ENCODE measurements at regions not wholly inside any gene's neighbourhood (a gene's known extent, or its start where the extent isn't known, plus 50 kb on each side); places are given as distances from the start of the nearest gene placed in this dataset.
"Not testable (repeated sequence)": the region's sequence is repeated elsewhere in the genome, so short reads cannot be mapped to it uniquely, and the experiment has no call there.

DNA sequence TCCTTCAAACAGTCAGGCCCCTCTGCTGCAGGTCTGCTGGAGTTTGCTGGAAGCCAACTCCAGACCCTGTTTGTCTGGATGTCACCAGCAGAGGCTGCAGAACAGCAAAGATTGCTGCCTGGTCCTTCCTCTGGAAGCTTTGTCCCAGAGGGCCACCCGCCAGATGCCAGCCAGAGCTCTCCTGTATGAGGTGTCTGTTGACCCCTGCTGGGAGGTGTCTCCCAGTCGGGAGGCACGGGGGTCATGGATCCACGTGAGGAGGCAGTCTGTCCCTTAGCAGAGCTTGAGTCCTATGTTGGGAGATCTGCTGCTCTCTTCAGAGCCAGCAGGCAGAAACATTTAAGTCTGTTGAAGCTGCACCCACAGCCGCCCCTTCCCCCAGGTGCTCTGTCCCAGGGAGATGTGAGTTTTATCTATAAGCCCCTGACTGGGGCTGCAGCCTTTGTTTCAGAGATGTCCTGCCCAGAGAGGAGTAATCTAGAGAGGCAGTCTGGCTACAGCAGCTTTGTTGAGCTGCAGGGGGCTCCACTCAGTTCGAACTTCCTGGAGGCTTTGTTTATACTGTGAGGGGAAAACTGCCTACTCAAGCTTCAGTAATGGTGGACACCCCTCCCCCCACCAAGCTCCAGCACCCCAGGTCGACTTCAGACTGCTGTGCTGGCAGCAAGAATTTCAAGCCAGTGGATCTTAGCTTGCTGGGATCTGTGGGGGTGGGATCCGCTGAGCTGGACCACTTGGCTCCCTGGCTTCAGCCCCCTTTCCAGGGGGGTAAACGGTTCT, 72.1 kb downstream of the OGFRL1 start:
- peaks cover 30% of the 10 kb centered on the region for H3K9me3 Mint-ChIP-seq (ENCODE audit: unreplicated experiment)
- DNase-seq (ENCODE audit: unreplicated experiment); H3K36me3 Mint-ChIP-seq (ENCODE audit: insufficient read depth, unreplicated experiment); H3K4me1 Mint-ChIP-seq (ENCODE audit: insufficient read depth, unreplicated experiment); H3K27me3 Mint-ChIP-seq (ENCODE audit: insufficient read depth, unreplicated experiment); H3K4me3 Mint-ChIP-seq (ENCODE audit: unreplicated experiment); H3K27ac Mint-ChIP-seq (ENCODE audit: low read depth, unreplicated experiment); intact Hi-C loops (cut with micrococcal nuclease); BruUV-seq (replicated peaks): not testable (repeated sequence)
- CTCF ChIA-PET = interaction anchor here (1.2 kb wide), 1 partner anchor 172 kb away, joined by 3 read pairs; no protein-coding TSS in a partner anchor
- POLR2A ChIA-PET = interaction anchor here (0.7 kb wide), 1 partner anchor 168 kb away, joined by 4 read pairs; no protein-coding TSS in a partner anchor

GRCh38 chr6:71364889-71365542, 76.4 kb downstream of the OGFRL1 start:
- ChIA-PET CTCF (interaction anchor here (0.6 to 2.2 kb wide), 5 partner anchors 14 to 33 kb away, joined by 3 to 5 read pairs (median 3); no protein-coding TSS in a partner anchor), POLR2A (no interaction called here)
- no TSS peak for BruUV-seq (replicated peaks)
- no peaks in the 10 kb centered on the region for H3K36me3 Mint-ChIP-seq (ENCODE audit: insufficient read depth, unreplicated experiment)
- H3K4me1 Mint-ChIP-seq (ENCODE audit: insufficient read depth, unreplicated experiment) = peaks cover 12% of the 10 kb centered on the region
- H3K9me3 Mint-ChIP-seq (ENCODE audit: unreplicated experiment) = peaks cover 3% of the 10 kb centered on the region
- no peak overlapping the region for H3K4me3 Mint-ChIP-seq (ENCODE audit: unreplicated experiment)
- H3K27ac Mint-ChIP-seq (ENCODE audit: low read depth, unreplicated experiment) = no peak overlapping the region
- no peaks in the 10 kb centered on the region for H3K27me3 Mint-ChIP-seq (ENCODE audit: insufficient read depth, unreplicated experiment)
- intact Hi-C loops (cut with micrococcal nuclease) = no loop called here
- TF ChIP-seq, protein P1, sequence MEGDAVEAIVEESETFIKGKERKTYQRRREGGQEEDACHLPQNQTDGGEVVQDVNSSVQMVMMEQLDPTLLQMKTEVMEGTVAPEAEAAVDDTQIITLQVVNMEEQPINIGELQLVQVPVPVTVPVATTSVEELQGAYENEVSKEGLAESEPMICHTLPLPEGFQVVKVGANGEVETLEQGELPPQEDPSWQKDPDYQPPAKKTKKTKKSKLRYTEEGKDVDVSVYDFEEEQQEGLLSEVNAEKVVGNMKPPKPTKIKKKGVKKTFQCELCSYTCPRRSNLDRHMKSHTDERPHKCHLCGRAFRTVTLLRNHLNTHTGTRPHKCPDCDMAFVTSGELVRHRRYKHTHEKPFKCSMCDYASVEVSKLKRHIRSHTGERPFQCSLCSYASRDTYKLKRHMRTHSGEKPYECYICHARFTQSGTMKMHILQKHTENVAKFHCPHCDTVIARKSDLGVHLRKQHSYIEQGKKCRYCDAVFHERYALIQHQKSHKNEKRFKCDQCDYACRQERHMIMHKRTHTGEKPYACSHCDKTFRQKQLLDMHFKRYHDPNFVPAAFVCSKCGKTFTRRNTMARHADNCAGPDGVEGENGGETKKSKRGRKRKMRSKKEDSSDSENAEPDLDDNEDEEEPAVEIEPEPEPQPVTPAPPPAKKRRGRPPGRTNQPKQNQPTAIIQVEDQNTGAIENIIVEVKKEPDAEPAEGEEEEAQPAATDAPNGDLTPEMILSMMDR (IDR thresholded peaks at IDR 0.05; ENCODE audit: unreplicated experiment) = no peak
- DNase-seq (ENCODE audit: unreplicated experiment) = no peak

DNA sequence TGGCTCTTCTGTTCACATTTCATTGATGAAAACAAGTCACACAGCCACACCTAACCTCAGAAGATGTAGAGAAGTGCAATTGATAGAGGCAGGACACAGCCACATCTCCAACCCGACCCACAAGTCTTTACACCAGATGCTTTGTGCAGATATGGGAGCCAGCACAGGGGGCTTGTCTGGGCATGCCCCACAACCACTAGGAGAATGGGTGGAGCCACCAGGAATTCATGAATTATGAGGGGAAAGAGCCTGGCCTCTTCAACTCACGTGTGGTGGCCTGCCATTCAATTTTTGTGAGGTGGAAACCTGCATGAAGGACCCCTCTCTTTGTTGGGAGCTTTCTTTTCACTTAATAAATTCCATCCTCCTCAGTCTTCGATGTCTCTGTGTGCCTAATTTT, 79.1 kb downstream of the OGFRL1 start:
- TF ChIP-seq, protein P1 (IDR thresholded peaks at IDR 0.05; ENCODE audit: unreplicated experiment) = no peak

DNA sequence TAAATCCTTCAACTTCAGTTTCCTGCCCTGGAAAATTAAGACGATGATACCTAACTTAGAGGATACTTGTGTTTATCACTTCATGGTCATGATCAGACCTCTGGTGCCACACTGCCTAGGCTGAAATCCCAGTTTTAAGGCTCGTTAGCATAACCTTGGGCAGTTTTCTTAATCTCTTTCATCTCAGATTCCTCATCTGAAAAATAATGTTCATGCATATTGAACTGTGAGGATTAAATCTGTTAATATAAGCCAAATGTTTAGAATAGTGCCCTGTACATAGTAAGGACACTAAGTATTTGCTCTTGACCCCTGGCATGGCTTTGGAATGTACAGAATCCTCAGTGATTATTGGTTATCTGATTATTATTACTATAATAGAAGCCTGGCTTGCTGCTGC, 79.7 kb downstream of the OGFRL1 start:
- Mint-ChIP-seq H3K4me3 (ENCODE audit: unreplicated experiment) (no peak overlapping the region), H3K36me3 (ENCODE audit: insufficient read depth, unreplicated experiment) (no peaks in the 10 kb centered on the region), H3K4me1 (ENCODE audit: insufficient read depth, unreplicated experiment) (peaks cover 12% of the 10 kb centered on the region), H3K9me3 (ENCODE audit: unreplicated experiment) (no peaks in the 10 kb centered on the region), H3K27ac (ENCODE audit: low read depth, unreplicated experiment) (peak overlapping the region; percentile 83), H3K27me3 (ENCODE audit: insufficient read depth, unreplicated experiment) (no peaks in the 10 kb centered on the region)
- intact Hi-C loops (cut with micrococcal nuclease) = no loop called here
- POLR2A ChIA-PET = interaction anchor here (1.5 kb wide), 1 partner anchor 11 kb away, joined by 3 read pairs; no protein-coding TSS in a partner anchor
- no peak for DNase-seq (ENCODE audit: unreplicated experiment)
- TF ChIP-seq, protein P1 (IDR thresholded peaks at IDR 0.05; ENCODE audit: unreplicated experiment) = no peak
- BruUV-seq (replicated peaks) = no TSS peak
- CTCF ChIA-PET = interaction anchor here (0.6 to 2.4 kb wide), 4 partner anchors 10 to 178 kb away, joined by 3 to 9 read pairs (median 4); no protein-coding TSS in a partner anchor

More for the DNA sequence above, 79.1 kb downstream of the OGFRL1 start:
- Mint-ChIP-seq H3K4me1 (ENCODE audit: insufficient read depth, unreplicated experiment) (peaks cover 12% of the 10 kb centered on the region), H3K9me3 (ENCODE audit: unreplicated experiment) (no peaks in the 10 kb centered on the region), H3K4me3 (ENCODE audit: unreplicated experiment) (no peak overlapping the region), H3K27me3 (ENCODE audit: insufficient read depth, unreplicated experiment) (no peaks in the 10 kb centered on the region), H3K36me3 (ENCODE audit: insufficient read depth, unreplicated experiment) (no peaks in the 10 kb centered on the region), H3K27ac (ENCODE audit: low read depth, unreplicated experiment) (peak overlapping the region; percentile 83)
- ChIA-PET POLR2A (interaction anchor here (1.5 kb wide), 1 partner anchor 12 kb away, joined by 3 read pairs; no protein-coding TSS in a partner anchor), CTCF (interaction anchor here (0.6 to 2.4 kb wide), 6 partner anchors 17 to 182 kb away, joined by 3 to 9 read pairs (median 4); no protein-coding TSS in a partner anchor)
- BruUV-seq (replicated peaks) = no TSS peak
- intact Hi-C loops (cut with micrococcal nuclease) = no loop called here
- DNase-seq (ENCODE audit: unreplicated experiment) = no peak
